Mesodermal cell (in vitro differentiated cells): ENCODE measurements at regions not wholly inside any gene's neighbourhood (a gene's known extent, or its start where the extent isn't known, plus 50 kb on each side); places are given as distances from the start of the nearest gene placed in this dataset.

Experiments
- H3K27ac ChIP-seq: 2 replicates; pipeline ENCODE4 v1.7.0; 2013; ENCODE audit warnings: mild to moderate bottlenecking, low read depth, low read length, moderate library complexity; ENCODE audit not compliant: severe bottlenecking
- H3K36me3 ChIP-seq: 2 replicates; pipeline ENCODE4 v1.7.1; 2013; ENCODE audit warnings: mild to moderate bottlenecking, low read length, moderate library complexity; ENCODE audit not compliant: control insufficient read depth, insufficient read depth
- H3K4me1 ChIP-seq: one replicate; pipeline ENCODE4 v1.7.1; 2013; ENCODE audit warnings: mild to moderate bottlenecking, low read length; ENCODE audit not compliant: insufficient read depth, control insufficient read depth, poor library complexity, severe bottlenecking
- H3K4me3 ChIP-seq: 2 replicates; pipeline ENCODE4 v1.7.0; 2013; ENCODE audit warnings: low read length, control low read depth, mild to moderate bottlenecking; ENCODE audit not compliant: insufficient read depth, poor library complexity, severe bottlenecking; ENCODE audit errors: extremely low read depth
- H3K9me3 ChIP-seq: 2 replicates; pipeline ENCODE4 v1.7.1; 2013; ENCODE audit warnings: mild to moderate bottlenecking, low read length, moderate library complexity; ENCODE audit not compliant: control insufficient read depth
- WGBS, 2 experiments: methylation state at CpG; one replicate each; pipeline ENCODE4 v1.1.5; 2013; ENCODE audit warnings: missing lambda C conversion rate in 2 of 2; ENCODE audit not compliant: insufficient coverage in 2 of 2; 5-methylcytosine and 5-hydroxymethylcytosine counted together

DNA sequence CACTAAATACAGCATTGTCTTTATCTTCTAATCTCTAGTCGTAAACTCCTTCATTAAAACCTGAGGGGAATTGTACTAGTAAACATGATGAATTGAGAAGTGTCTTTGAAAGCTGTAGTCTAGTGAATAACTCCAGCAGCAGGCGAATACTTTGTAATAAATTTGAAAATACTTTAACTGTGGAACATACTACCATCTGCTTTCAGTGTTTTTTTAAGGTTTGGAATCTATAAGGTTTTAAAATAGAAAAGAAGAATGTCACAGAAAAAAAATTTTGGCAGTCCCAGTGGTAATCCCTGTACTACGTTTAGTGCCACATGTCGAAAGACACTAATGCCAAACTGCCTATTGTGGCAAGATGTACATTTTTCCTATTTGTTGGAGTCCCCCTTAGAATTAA, 379.0 kb upstream of the NUDT12 start:
- H3K27ac ChIP-seq, result no peak overlapping the region
- H3K9me3 ChIP-seq, result no peaks in the 10 kb centered on the region
- WGBS, 2 experiments, result 92 to 100% methylated on average over 2 of the region's 4 CpGs
- no peaks in the 10 kb centered on the region for H3K4me1 ChIP-seq
- no peaks in the 10 kb centered on the region for H3K36me3 ChIP-seq
- no peak overlapping the region for H3K4me3 ChIP-seq

DNA sequence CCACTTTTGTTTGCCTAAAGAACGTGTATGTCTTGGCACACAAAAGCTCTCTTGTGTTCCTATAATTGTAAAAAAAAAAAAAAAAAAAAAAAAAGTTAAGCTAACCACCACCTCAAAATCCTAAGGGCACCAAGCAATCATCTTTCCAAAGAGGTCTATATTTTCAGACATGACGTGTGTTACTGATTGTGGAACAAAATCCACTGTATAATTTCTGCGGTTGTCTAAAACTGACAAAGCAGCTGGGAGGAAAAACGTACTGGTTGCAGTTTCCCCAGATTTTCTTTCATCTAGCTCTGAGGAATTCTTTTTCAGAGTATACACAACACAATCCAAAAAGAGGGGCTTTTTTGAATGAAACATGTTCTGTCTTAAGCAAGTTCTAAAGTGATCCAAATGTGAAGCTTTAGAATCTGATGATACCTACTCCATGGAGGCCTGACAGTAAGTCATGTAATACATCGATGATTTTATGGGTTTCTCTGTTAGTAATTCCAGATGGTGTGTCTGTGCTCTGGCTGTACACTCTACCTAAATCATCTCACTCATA, 375.6 kb upstream of the NUDT12 start:
- Histone ChIP-seq H3K36me3 (no peaks in the 10 kb centered on the region), H3K9me3 (no peaks in the 10 kb centered on the region), H3K4me3 (no peak overlapping the region), H3K27ac (no peak overlapping the region), H3K4me1 (no peaks in the 10 kb centered on the region)
- 93% methylated on average over 2 of the region's 5 CpGs; no CpG with 5 or more reads in 1 of the 2 experiments for WGBS, 2 experiments

DNA sequence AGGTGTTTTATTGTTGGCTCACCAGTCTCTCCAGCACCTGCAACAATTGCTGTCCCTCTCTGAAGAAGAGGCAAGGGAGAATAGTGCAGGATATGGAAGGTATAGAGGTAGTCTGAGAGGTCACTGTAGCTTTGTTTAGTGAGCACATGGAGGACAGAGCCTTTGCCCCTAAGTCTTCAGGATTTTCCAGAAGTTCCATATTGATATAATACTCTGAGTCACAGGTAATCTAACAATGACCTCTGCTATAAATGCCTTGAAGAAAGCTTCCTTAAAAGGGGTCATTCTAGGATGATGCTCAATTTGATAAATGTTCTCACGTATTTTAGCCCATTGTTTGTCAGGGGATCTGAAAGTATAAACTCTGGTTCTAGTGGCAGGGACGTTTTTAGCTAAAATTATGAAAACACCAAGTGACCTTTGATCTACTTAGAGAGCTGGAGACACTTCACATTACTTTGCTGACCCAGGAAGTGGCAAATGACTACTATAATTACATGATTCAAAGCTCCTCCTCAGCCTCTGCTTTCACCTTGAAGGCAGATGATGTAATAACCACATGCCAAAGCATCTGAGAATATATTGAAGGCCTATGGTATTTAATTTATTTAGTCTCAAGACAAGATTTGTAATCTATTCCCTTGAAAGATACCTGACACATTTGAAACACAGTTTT, 366.9 kb upstream of the NUDT12 start:
- Histone ChIP-seq H3K9me3 (no peaks in the 10 kb centered on the region), H3K4me3 (no peak overlapping the region), H3K27ac (no peak overlapping the region), H3K4me1 (no peaks in the 10 kb centered on the region), H3K36me3 (no peaks in the 10 kb centered on the region)
- no CpG with 5 or more reads among the region's 2 CpGs for WGBS, 2 experiments

DNA sequence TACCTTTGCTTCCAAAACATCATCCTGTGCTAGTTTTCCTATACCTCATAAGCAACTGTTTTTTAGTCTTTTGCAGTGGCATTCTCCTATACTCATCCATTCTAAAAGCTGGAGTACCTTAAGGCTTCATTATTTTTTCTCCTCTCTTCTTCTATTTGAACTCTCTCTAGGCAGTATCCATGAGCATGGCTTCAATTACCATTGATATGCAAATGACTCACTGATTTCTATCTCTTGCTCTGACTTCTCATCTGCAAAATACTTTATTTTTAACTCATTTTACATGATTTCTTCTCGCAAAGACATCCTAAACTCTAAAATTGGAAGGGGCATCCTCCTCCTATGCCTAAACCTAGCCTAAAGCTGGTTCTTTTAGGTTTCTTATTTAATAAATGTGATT, 365.1 kb upstream of the NUDT12 start:
- no peaks in the 10 kb centered on the region for H3K9me3 ChIP-seq
- H3K4me1 ChIP-seq, result no peaks in the 10 kb centered on the region
- no peak overlapping the region for H3K4me3 ChIP-seq
- no peak overlapping the region for H3K27ac ChIP-seq
- WGBS, 2 experiments, result 100% methylated on average over 1 of the region's 1 CpG; no CpG with 5 or more reads in 1 of the 2 experiments
- H3K36me3 ChIP-seq, result no peaks in the 10 kb centered on the region

DNA sequence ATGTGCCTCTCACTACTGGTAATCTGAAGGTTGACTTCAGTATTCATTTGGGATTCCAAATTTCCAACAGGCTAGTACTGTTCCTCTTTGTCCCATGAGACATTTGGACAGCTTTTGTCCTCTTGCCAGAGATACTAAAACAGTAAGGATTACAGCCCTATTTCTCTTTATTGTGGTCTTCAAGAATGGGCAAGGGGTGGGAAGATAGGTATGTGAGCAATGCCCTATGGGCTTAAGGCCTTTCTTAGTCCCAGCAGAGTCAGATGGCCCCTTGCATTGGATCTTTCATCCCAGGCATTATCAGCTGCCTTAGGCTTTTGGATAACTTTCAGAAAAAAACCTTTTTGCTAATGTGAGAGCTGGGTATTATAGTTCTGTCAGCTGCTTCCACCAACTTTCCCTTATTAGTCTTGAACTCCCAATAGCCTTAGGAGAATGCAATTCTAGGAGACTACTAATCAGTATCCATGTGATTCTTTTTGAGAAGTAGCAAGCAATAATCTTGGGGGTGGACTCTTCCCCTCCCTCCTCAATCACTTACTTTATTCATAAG, 361.1 kb upstream of the NUDT12 start:
- Histone ChIP-seq H3K4me3 (no peak overlapping the region), H3K36me3 (no peaks in the 10 kb centered on the region), H3K9me3 (no peaks in the 10 kb centered on the region), H3K27ac (no peak overlapping the region), H3K4me1 (no peaks in the 10 kb centered on the region)

DNA sequence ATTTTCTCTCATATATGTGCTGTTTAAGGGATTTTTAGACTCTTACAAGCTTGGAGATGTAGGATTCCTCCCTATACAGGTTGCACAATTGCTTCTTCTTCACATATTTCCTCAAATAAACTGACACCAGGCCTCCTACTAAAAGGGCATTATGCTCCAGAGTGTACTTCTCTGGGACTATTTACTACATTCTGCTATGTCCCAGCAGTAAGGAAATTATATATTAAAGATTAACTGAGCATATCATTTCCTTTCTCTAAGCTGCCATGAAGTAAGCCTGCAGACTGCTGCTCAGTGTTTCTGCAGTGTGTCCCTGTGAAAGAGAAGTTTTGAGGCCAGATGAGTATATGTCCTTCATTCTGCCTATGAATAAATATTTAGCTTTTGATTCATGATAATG, 356.9 kb upstream of the NUDT12 start:
- no peaks in the 10 kb centered on the region for H3K9me3 ChIP-seq
- H3K4me1 ChIP-seq, result no peaks in the 10 kb centered on the region
- no peak overlapping the region for H3K27ac ChIP-seq
- H3K4me3 ChIP-seq, result no peak overlapping the region
- H3K36me3 ChIP-seq, result no peaks in the 10 kb centered on the region

DNA sequence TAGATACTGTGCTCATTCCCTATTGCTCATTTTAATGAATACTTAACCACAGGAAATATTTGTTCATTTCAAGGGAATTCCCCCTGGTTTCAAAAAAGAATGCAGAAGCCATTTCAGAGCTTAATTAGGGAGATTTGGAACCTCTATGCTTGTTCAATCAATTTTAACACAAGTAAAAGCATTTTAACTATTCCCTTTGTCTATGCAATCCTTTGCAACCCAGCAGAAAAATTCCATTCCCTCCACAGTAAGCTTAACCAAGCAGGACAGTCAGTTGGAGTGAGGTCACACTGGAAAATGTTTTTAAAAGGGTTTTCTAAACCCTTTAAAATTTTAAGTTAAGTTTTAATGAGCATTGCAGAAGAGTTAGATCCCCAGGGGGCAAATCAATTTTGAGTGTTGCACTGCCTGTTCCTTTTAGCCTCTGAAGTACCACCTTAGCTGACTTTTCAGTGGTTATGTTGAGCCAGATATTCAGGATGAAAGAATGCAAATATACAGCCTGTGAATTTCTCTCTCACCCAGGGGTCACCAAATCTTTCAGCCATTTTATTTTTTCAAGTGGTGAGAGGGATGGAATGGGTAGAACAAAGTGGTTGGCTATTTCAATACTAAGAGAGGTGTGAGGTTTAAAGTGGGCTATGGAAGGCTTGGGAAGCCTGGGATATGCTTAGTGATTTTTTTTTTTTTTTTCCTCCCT, 356.2 kb upstream of the NUDT12 start:
- H3K27ac ChIP-seq, result peak overlapping the region; percentile 71
- no peaks in the 10 kb centered on the region for H3K4me1 ChIP-seq
- no peaks in the 10 kb centered on the region for H3K36me3 ChIP-seq
- H3K9me3 ChIP-seq, result no peaks in the 10 kb centered on the region
- H3K4me3 ChIP-seq, result no peak overlapping the region

DNA sequence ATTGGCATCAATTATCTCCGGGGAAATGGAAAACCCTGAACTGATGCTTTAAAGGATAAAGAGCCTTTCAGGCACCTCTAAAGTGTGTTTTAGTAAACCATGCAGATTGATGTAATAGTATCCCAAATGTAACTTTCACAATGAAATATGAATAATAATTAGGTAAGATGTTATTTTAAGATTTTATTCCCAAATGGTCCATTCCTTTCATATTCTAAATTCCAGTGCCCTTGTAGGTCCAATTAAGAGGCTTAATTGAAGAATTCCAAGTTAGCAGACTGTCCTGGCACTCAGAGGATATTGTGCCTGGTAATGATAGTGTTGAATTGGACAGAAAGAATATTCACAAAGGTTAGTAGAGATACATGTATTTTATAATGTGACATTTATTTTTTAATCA, 352.5 kb upstream of the NUDT12 start:
- no CpG with 5 or more reads among the region's 1 CpG for WGBS, 2 experiments
- Histone ChIP-seq H3K4me1 (no peaks in the 10 kb centered on the region), H3K27ac (no peak overlapping the region), H3K9me3 (no peaks in the 10 kb centered on the region), H3K4me3 (no peak overlapping the region), H3K36me3 (no peaks in the 10 kb centered on the region)

DNA sequence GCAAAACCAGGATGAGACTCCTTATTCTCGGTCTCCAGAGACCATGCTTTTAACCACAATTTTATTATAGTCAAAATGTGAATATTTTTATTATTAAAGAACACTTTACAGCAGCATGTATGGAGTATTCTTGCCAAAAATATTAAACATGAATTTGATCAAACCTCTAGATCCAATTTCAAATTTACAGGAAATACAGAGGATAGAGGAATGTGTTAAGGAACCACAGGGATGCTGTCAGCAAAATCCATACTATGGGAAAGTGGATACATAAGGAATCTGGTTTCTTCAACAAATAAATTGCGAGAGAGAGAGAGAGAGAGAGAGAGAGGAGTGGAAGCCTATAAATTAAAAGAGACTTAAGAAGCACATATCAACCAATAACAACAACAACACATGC, 348.2 kb upstream of the NUDT12 start:
- no peak overlapping the region for H3K4me3 ChIP-seq
- H3K36me3 ChIP-seq, result no peaks in the 10 kb centered on the region
- H3K9me3 ChIP-seq, result no peaks in the 10 kb centered on the region
- H3K27ac ChIP-seq, result no peak overlapping the region
- no peaks in the 10 kb centered on the region for H3K4me1 ChIP-seq
- WGBS, 2 experiments, result no CpG with 5 or more reads among the region's 2 CpGs

DNA sequence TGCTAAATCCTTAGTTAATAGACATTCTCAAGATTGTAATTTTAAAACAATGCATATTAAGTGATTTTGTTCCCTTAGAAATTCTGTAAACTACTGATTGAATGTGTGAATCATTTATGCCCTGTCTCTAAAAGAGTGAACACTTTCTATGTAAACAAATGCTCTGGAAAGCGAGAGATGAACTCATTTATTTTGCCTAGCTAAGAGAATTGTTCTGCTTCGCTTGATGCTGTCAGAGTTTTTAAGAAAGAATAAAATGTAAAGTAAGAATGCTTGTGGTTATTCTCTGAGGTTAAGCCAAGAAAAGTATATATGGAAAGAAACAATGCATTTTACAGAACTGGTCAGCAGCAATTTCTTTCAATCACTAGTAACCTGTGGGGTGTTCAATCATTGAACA, 347.4 kb upstream of the NUDT12 start:
- Histone ChIP-seq H3K4me3 (no peak overlapping the region), H3K36me3 (no peaks in the 10 kb centered on the region), H3K27ac (no peak overlapping the region), H3K9me3 (no peaks in the 10 kb centered on the region), H3K4me1 (no peaks in the 10 kb centered on the region)
- 86 to 93% methylated on average over 2 of the region's 2 CpGs for WGBS, 2 experiments

DNA sequence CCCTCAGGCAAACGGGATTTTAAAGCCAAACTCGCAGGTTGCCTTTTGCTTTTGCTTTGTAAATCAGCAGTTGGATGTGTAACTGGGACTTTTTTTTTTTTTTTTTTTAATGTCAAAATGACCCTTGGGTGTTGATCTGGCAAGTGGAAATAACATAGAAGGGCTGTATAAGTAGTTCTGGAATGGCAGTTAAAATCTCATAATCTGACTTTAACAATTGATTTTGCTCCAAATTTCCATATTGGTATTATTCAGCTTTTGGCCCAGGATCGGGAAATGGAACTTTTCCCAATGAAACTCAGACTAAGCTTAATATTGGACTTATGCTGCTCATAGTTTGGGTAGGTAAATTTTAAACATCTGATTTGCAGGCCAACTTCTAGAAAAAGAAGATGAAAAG, 346.8 kb upstream of the NUDT12 start:
- no peak overlapping the region for H3K4me3 ChIP-seq
- 100% methylated on average over 1 of the region's 3 CpGs; no CpG with 5 or more reads in 1 of the 2 experiments for WGBS, 2 experiments
- H3K27ac ChIP-seq, result no peak overlapping the region
- H3K9me3 ChIP-seq, result no peaks in the 10 kb centered on the region
- no peaks in the 10 kb centered on the region for H3K36me3 ChIP-seq
- no peaks in the 10 kb centered on the region for H3K4me1 ChIP-seq
